NCI-H82 treated with DMSO at 0.1 percent for 48 hours (cell line): ENCODE measurements at regions not wholly inside any gene's neighbourhood (a gene's known extent, or its start where the extent isn't known, plus 50 kb on each side); places are given as distances from the start of the nearest gene placed in this dataset.

Experiments
- DNase-seq: peaks from one replicate; lab custom pipeline; 2025; ENCODE audit not compliant: unreplicated experiment; lab: John Stamatoyannopoulos, UW

- no peak for DNase-seq
Measured at GRCh38 chr6:133820208-133820607, 68.7 kb upstream of the TCF21 start.

DNA sequence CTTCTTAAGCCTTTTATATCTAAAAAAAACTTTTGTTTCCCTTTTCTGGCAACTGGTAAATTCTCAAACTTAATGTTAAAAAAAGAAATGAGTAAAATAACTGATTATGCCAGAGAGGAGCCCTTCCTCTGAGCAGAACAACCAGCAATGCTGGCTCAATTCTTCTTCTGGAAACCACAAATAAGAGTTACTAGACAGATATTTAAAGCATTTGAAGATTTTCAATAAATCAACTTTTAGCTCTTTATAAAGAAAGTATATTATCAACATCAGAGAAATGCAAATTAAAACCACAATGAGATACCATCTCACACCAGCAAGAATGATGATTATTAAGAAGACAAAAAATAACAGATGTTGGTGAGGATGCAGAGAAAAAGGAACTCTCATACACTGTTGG is 61.1 kb upstream of the TCF21 start:
- DNase-seq, result no peak

GRCh38 chr6:133833949-133834359 is 55.0 kb upstream of the TCF21 start:
- DNase-seq, result no peak

DNA sequence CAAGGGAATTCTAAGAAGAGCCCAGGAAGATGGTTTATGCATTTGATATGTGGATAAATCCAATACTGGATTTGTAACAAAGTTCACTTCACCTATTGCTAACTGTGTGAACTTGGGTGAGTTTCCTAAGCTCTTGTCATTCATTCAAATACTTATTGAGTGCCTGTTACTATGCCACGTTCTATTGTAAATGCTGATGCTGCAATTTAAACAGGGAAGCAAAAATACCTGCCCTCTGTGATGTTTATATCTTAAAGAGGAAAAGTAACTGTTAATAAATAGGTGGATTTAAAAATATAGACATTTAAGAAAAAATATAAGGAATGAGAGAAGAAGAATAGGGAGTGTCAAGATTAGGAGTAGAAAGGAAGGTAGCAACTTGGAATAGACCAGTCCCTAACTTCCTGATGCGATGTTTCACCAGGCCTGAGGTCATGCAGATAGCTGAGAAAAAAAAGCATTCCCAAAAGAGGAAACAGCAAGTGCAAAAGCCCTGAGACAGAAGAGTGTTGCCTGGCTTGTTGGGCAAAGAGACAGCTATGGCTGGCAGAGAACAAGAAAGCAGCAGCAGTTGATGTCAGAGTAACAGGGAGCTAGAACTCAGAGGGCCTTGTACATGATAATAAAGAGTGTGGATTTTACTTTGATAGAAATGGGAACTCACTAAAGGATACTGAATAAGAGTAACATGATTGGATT is 54.3 kb upstream of the TCF21 start:
- DNase-seq, result no peak

DNA sequence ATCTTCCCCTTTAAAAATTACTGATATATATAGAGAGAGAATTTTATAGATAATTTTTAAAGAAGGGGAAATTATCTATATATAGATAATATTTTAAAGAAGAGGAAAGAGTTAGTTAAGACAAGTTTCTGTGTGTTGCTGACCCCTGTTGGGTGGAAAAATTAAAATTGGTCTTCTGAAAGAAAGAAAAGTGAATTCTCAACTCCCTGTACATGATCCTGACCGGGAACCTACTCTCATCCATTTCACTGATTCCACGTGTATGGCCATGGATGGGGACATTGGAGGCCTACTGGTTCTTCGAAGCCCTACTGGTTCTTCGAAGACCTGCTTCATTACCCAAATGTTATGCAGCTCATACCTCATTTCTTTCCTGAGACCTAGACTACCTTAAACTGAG is 53.0 kb upstream of the TCF21 start:
- DNase-seq, result no peak

- DNase-seq, result no peak
Measured at GRCh38 chr6:133837801-133838349, 51.0 kb upstream of the TCF21 start.
